D721Med (cell line): ENCODE measurements at regions not wholly inside any gene's neighbourhood (a gene's known extent, or its start where the extent isn't known, plus 50 kb on each side); places are given as distances from the start of the nearest gene placed in this dataset.
"Not testable (repeated sequence)": the region's sequence is repeated elsewhere in the genome, so short reads cannot be mapped to it uniquely, and the experiment has no call there.

Source experiments
- DNase-seq: peaks from one replicate; pipeline ENCODE4 v3.0.0; 2011; ENCODE audit warnings: low spot score; ENCODE audit not compliant: insufficient read length
- FAIRE-seq: peaks from 2 replicates; lab custom pipeline; 2011; peaks lifted over from hg19 to GRCh38; lab: Jason Lieb, UNC
- CTCF ChIP-seq: IDR thresholded peaks from 2 replicates; pipeline ENCODE4 v1.5.1; 2012; ENCODE audit warnings: mild to moderate bottlenecking, control low read depth; ENCODE audit not compliant: insufficient read depth; ENCODE audit errors: missing control alignments

DNA sequence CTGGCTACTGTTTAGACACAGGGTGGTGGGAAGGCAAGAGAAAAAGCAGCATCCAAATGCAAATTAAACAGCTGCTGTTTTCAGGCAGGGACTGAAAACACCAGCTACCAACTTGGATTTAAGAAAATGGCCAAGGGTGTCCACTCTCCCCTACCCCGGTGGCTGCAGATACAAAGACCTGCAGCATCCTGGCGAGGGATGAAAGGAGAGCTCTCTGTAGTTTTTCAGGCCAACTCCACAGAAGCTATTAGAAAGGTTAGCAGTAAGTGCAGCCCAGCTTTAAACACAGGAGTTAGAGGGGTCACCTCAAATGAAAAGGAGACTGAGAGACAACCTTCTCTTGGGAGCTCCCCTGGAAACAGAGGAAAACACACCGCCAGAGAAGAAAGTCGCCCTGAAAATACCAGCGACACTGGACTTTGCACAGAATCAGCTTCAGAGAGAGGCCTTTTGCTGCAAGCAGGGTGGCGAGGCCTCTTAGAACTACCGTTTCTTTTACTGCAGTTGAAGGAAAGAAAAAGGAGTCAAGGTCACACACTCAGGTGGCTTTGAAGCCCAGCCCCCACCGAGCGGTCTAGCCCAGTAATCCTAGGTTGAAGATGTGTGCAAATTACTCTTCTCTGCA is 74.4 kb upstream of the TIAM1 start:
- no peak for TF ChIP-seq CTCF
- FAIRE-seq (no peak), DNase-seq (no peak)

DNA sequence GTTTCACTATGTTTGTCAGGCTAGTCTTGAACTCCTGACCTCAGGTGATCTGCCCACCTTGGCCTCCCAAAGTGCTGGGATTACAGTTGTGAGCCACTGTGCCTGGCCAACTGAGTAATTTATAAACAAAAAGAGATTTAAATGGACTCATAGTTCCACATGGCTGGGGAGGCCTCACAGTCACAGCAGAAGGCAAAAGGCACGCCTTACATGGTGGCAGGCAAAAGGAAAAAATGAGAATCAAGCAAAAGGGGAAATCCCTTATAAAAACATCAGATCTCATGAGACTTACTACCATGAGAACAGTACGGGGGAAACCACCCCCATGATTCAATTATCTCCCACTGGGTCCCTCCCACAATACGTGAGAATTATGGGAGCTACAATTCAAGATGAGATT is 73.2 kb upstream of the TIAM1 start:
- DNase-seq, FAIRE-seq: not testable (repeated sequence)

DNA sequence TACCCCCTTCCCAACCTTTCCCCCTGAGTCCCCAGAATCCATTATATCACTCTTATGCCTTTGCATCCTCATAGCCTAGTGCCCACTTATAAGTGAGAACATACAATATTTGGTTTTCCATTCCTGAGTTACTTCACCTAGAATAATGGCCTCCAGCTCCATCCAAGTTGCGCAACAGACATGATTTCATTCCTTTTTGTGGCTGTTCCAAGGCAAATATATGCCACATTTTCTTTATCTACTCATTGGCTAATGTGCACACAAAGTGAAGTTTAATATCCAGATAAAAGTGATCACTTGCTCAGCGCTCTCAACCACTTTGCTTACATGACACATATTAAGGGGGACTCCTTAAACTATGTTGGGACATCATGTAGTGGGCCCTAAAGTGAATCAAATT is 72.4 kb upstream of the TIAM1 start:
- no peak for TF ChIP-seq CTCF
- DNase-seq (no peak), FAIRE-seq (no peak)

DNA sequence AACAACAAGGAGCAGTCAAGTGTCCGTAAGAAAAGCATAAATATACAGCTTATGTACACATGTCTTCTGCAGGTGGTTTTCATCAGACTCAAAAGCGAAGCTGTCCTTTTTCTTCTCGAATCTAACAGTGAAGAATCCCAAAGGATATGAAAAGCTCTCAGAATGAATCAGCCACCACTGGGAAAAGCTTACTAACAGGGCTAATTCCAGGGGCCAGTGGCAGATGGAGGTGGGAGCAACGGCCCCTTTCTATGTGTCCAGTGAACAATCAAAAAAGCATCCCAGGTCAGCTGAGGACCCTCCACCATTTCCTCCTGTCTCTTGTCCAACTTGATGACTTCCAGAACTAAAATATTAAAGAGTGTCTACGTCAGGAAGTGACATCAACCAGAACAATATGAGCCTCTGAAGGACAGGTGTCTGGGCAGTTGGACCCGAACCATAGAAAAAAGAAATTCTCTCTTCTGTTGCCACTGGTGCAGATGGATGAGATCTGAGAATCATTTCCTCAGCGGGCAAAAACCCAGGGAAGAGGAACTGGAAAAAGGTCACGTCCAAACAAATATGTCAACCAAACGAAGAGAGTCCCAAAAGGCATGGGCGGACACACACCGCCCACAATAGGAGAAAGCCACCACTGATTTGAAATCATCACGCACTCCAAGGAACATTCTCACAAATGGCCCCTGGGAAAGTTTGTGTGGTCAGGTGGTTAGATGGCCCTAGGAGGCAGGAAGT is 70.4 kb upstream of the TIAM1 start:
- no peak for TF ChIP-seq CTCF
- FAIRE-seq (no peak), DNase-seq (no peak)

- no peak for TF ChIP-seq CTCF
- DNase-seq (no peak), FAIRE-seq (no peak)
Observed at GRCh38 chr21:31413698-31414097, 69.6 kb upstream of the TIAM1 start.

DNA sequence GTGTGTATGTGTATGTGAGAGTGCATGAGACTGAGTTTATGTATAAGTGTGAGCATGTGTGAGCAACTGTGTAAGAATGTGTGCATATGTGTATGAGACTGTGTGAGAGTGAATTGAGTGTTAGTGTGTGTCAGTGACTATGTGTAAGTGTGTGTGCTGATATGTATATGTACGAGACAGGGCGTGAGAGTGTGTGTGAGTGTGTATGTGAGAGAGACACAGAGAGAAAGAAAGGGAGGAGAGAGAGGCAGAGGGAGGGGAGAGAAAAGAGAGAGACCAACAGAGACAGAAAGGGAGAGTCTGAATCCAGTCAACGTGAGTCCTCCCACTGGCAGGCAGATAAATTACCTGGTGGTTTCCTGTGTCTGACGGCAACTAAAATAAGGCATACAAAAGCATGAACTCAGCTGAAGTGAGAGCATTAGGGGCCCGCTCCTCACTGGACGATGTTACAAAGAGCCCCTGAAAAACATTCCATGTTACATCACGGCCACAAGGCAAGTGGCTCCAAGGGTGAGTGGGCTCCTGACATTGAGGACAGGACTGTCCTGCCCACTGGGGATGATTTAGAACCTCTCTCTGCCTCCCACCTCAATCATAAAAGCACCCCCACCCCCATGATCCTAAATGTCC is 66.6 kb upstream of the TIAM1 start:
- FAIRE-seq (no peak), DNase-seq (no peak)
- no peak for TF ChIP-seq CTCF

DNA sequence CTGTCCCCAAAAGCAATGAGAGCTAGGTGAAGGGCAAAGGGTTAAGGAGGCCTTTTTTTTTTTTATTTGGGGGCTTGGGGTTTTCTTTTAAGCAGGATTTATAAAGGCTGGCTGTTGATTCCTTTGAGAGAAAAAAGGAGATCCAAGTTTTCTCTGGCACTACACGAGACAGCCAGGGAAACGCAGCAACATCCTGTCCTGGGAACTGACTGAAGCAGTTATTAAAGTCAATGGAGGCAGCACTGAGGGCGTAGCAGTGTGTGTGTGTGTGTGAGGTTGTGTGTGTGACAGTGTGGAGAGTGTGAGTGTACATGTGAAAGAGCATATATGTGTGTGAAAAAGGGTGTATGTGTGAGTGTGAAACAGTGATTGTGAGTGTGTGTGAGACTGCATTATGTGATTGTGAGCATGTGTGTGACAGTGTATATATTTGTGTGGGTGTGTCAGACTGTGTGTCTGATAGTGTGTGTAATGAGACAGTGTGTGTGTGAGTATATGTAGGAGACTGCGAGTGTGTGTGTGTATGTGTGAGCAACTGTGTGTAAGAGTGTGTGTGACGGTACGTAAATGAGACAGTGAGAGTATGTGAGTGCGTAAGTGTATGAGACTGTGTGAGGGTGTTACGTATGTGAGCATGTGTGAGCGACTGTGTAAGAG is 65.9 kb upstream of the TIAM1 start:
- FAIRE-seq (no peak), DNase-seq (no peak)
- no peak for TF ChIP-seq CTCF
